AG04449 (cell line): ENCODE measurements at regions not wholly inside any gene's neighbourhood (a gene's known extent, or its start where the extent isn't known, plus 50 kb on each side); places are given as distances from the start of the nearest gene placed in this dataset.

ENCODE experiments used
- CTCF ChIA-PET: fragments of 350-600 bp; formaldehyde crosslinking; extraction: SDS; loops from one replicate; lab custom pipeline; 2021; ENCODE audit warnings: antibody characterized with exemption; lab: Yijun Ruan, JAX
- POLR2A ChIA-PET: fragments of 400-600, 350-600 bp; formaldehyde crosslinking; extraction: SDS; loops from one replicate; lab custom pipeline; 2020; ENCODE audit warnings: antibody characterized with exemption, inconsistent platforms; lab: Yijun Ruan, JAX
- DNase-seq: peaks from one replicate; pipeline ENCODE4 v3.0.0-alpha.2; 2010; ENCODE audit warnings: low read depth, low spot score
- H3K4me3 ChIP-seq: 2 replicates; pipeline ENCODE4 v1.5.1; 2011; ENCODE audit warnings: low read depth, mild to moderate bottlenecking, control low read depth, low read length
- TF ChIP-seq, protein P1 (sequence below): IDR thresholded peaks from one replicate; pipeline ENCODE4 v1.5.1; 2011; ENCODE audit warnings: mild to moderate bottlenecking, moderate library complexity, low read length, control low read depth, inconsistent platforms; ENCODE audit not compliant: insufficient read depth; ENCODE audit errors: missing control alignments

DNA sequence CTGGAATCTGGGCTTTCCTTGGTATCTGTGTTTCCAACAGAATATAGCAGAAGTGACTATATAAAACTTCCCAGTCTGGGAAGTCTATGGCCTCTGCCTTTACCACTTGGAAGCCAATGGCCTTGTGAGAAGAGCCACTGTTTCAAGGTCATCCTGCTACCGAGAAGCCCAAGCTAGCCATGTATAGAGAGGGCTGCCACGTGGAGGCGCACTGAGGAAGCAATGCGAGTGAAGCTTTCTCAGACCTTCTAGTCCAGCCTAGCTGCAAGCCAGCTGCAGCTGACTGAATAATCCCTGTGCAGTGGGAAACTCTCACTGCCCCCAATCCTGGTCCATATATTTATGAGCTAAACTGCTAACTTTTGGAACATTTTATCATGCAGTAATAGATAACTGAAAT lies 661.8 kb upstream of the RIOK2 start:
- TF ChIP-seq, protein P1, sequence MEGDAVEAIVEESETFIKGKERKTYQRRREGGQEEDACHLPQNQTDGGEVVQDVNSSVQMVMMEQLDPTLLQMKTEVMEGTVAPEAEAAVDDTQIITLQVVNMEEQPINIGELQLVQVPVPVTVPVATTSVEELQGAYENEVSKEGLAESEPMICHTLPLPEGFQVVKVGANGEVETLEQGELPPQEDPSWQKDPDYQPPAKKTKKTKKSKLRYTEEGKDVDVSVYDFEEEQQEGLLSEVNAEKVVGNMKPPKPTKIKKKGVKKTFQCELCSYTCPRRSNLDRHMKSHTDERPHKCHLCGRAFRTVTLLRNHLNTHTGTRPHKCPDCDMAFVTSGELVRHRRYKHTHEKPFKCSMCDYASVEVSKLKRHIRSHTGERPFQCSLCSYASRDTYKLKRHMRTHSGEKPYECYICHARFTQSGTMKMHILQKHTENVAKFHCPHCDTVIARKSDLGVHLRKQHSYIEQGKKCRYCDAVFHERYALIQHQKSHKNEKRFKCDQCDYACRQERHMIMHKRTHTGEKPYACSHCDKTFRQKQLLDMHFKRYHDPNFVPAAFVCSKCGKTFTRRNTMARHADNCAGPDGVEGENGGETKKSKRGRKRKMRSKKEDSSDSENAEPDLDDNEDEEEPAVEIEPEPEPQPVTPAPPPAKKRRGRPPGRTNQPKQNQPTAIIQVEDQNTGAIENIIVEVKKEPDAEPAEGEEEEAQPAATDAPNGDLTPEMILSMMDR = no peak
- no peak for DNase-seq
- POLR2A ChIA-PET = no interaction called here
- CTCF ChIA-PET = no interaction called here
- H3K4me3 ChIP-seq = no peak overlapping the region

DNA sequence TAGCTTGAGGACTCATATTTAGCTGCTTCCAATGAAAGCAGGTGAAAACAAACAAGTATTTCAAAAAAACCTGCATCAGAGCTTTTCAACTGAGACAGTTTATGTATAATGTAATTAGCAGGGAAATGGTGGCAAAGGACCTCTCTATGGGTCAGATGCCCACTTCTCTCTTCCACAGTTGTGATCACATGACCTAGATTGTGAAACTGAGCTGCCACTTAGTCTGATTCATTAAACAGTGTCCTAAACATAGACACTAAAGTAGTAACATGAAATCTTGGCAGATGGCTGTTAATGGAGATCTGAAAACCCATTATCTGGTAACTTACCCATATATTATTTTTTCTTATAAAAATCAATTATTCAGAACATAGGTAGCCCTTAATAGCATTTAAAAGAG lies 663.6 kb upstream of the RIOK2 start:
- no peak for DNase-seq
- ChIA-PET CTCF (no interaction called here), POLR2A (no interaction called here)
- H3K4me3 ChIP-seq = no peak overlapping the region
- TF ChIP-seq, protein P1 = no peak

DNA sequence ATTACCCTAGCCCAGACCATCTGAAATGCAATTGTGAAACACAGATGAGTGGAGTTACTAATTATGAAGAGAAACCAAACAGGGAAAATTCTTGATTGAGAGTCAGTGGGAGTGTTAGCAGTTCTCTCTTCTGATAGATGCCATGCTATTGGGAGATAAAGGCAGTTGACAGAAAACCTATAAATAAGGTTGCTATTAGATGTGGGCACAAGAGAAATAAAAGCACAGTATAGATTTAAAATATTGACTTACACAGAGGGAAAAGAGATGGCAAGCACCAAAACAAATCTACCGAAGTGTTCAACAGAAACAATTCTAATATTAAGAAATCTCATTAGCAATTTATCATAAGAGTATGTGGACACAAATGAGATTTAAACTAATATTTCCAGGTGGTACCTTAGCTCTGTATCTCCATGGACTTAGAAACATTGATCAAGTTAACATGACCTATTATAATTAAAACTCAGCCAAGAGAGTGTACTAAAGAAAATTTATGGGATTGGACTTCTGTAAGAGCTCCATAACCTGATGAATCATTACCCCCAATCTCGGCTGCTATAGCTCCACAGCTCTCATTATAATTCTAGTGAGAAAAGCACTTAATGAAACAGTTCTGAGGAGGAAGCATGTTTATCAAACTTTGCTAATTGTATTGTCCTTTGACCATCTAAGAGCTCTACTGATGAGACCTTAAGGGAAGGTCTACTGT lies 665.0 kb upstream of the RIOK2 start:
- ChIA-PET CTCF (interaction anchor here (0.8 kb wide), 1 partner anchor 12 kb away, joined by 3 read pairs; no protein-coding TSS in a partner anchor), POLR2A (no interaction called here)
- no peak overlapping the region for H3K4me3 ChIP-seq
- no peak for DNase-seq
- TF ChIP-seq, protein P1 = no peak

DNA sequence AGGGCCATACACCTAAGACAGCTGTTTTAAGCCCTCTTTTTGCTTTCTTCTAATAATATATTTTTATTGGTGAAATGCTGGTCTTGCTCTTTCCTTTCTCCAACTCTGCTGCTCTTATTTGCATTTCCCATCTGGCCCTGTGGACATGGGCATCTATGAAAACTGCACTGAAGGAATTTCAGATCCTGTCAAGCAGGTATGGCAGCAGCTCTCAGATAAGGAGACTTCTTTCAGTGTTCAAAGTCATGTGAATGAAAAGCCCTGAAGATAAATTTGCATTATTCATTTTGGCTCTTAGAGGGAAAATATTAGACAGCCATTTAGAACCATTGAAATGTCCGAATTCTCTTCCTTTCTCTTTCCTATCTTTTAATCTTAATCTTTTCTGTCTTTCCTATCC lies 668.0 kb upstream of the RIOK2 start:
- DNase-seq = no peak
- TF ChIP-seq, protein P1 = no peak
- no peak overlapping the region for H3K4me3 ChIP-seq
- POLR2A ChIA-PET = no interaction called here
- CTCF ChIA-PET = no interaction called here

DNA sequence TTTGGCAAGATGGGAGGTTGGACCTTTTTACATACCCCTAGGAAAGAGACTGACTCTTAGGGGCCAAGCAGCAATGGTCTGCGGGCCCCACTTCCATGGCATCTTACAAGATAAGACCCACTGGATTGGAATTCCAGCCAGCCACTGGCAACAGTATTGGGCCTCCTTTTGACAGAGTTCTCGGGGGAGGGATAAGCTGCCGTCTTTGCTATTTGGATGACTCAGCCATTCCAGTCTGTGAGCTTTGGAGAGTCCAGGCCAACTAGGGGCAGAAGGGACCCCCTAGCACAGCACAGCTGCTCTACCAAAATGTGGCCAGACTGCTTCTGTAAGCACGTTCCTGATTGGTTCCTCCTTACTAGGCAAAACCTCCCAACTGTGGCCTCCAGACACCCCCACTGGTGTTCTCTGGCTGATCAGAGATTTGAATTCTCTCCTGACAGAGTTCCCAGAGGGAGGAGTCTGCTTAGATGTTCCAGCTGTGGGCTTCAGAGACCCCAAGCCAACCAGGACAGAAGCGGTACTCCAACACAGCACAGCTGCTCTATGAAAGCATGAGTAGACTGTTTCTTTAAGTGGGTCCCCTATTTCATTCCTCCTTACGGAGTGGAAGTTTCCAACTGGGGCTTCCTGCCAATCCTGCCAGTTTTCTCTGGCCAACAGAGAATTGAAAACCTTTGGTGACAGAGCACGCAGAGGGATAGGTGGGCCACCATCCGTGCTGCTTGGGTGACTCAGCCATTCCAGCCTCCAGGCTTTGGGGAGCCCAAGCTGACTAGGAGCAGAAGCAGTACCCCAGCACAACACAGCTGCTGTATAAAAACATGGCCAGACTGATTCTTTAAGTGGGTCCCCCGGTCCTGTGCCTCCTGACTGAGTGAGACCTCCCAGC lies 672.1 kb upstream of the RIOK2 start:
- POLR2A ChIA-PET = no interaction called here
- no peak for DNase-seq
- H3K4me3 ChIP-seq = no peak overlapping the region
- TF ChIP-seq, protein P1 = no peak
- CTCF ChIA-PET = no interaction called here

DNA sequence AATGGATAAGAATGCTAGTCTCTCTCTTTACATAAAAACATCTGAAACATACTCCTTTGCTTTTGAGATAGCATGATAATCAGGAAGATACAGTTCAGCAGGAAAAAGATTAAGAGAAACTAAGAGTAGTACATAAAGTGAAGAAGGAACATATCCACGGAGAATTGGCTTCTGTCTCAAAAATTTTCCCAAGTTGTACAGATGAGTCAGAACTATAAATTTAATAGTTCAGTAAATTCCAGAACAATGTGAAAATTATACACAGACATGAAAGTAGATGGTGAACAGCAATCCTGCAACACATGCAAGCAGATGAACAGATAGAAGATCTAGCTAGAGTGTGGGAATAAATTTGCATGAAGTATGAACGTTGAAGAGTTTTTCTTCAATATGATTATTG lies 691.4 kb upstream of the RIOK2 start:
- CTCF ChIA-PET = no interaction called here
- POLR2A ChIA-PET = no interaction called here
- no peak overlapping the region for H3K4me3 ChIP-seq

More for the DNA sequence above, 691.4 kb upstream of the RIOK2 start:
- TF ChIP-seq, protein P1 = no peak
- DNase-seq = no peak
